Esophagus squamous epithelium (tissue), 4 donors: ENCODE measurements at regions not wholly inside any gene's neighbourhood (a gene's known extent, or its start where the extent isn't known, plus 50 kb on each side); places are given as distances from the start of the nearest gene placed in this dataset.

Experiments used
- POLR2A ChIP-seq, 4 donors: fragments of 450-650 bp; IDR thresholded peaks; one replicate each; pipeline ENCODE4 v1.6.1; 2017; ENCODE audit warnings: antibody characterized with exemption in 4 of 4, mild to moderate bottlenecking in 4 of 4, moderate library complexity in 3 of 4
- TF ChIP-seq, protein P1 (sequence below), 6 experiments: fragments of 450-650 bp in 4 of 6; fragments of 200-600 bp in 2 of 6; sonication (generic) in 2 of 6; IDR thresholded peaks; one replicate each; pipeline ENCODE4 v1.5.1; 2016 to 2019; ENCODE audit warnings: antibody characterized with exemption in 6 of 6, mild to moderate bottlenecking in 4 of 6, moderate library complexity in 4 of 6

DNA sequence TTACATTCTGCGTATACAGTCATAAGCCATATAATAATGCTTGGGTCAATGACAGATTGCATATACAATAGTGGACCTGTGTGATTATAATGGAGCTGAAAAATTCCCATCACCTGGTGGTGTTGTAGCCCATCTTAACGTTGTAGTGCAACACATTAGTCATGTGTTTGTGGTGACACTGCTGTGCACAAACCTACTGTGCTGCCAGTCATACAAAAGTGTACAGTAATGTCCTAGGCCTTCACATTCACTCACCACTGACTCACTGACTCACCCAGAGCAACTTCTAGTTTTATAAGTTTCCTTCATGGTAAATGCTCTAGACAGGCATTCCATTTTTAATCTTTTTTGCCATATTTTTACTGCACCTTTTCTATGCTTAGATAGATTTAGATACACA is 194.8 kb upstream of the SEL1L start:
- TF ChIP-seq, protein P1, sequence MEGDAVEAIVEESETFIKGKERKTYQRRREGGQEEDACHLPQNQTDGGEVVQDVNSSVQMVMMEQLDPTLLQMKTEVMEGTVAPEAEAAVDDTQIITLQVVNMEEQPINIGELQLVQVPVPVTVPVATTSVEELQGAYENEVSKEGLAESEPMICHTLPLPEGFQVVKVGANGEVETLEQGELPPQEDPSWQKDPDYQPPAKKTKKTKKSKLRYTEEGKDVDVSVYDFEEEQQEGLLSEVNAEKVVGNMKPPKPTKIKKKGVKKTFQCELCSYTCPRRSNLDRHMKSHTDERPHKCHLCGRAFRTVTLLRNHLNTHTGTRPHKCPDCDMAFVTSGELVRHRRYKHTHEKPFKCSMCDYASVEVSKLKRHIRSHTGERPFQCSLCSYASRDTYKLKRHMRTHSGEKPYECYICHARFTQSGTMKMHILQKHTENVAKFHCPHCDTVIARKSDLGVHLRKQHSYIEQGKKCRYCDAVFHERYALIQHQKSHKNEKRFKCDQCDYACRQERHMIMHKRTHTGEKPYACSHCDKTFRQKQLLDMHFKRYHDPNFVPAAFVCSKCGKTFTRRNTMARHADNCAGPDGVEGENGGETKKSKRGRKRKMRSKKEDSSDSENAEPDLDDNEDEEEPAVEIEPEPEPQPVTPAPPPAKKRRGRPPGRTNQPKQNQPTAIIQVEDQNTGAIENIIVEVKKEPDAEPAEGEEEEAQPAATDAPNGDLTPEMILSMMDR (IDR thresholded peaks at IDR 0.05), result no peak
- no peak for TF ChIP-seq POLR2A (IDR thresholded peaks at IDR 0.05)
